A549 (cell line): ENCODE measurements at regions not wholly inside any gene's neighbourhood (a gene's known extent, or its start where the extent isn't known, plus 50 kb on each side); places are given as distances from the start of the nearest gene placed in this dataset.

ENCODE experiments used
- ATAC-seq, 2 experiments: fragments of 200-7000 bp in 1 of 2; fragments of >200 bp in 1 of 2; cut with Nextera tagmentation in 1 of 2; cut with Tn5 transposase in 1 of 2; 3 replicates each; pipeline versions ENCODE4 v1.8.0 to v1.9.1; 2018 to 2020; ENCODE audit warnings: mild to moderate bottlenecking in 1 of 2, moderate library complexity in 1 of 2
- CTCF ChIA-PET: fragments of 300-600 bp; sonication (Branson Sonifier 250); formaldehyde crosslinking; extraction: SDS; loops from one replicate; lab custom pipeline; 2021; ENCODE audit warnings: antibody characterized with exemption, inconsistent platforms; lab: Yijun Ruan, JAX
- POLR2A ChIA-PET: fragments of 350-600 bp; formaldehyde crosslinking; extraction: SDS; loops from one replicate; lab custom pipeline; 2021; ENCODE audit warnings: antibody characterized with exemption, inconsistent platforms; lab: Yijun Ruan, JAX
- DNase-seq, 2 experiments: peaks; one replicate each; pipeline versions ENCODE4 v3.0.0 to v3.0.0-alpha.2; 2011 to 2016; ENCODE audit warnings: low read depth in 1 of 2, low spot score in 1 of 2
- FAIRE-seq: peaks from 2 replicates; lab custom pipeline; 2011; peaks lifted over from hg19 to GRCh38; lab: Jason Lieb, UNC
- H3K27ac ChIP-seq, 2 experiments: fragments of >200 bp; sonication (Bioruptor Twin); formaldehyde crosslinking; 3 replicates each; pipeline ENCODE4 v1.5.1; 2016 to 2017
- H3K4me1 ChIP-seq: fragments of >200 bp; sonication (Bioruptor Twin); formaldehyde crosslinking; 3 replicates; pipeline ENCODE4 v1.6.1; 2016
- H3K4me2 ChIP-seq: fragments of >200 bp; sonication (Bioruptor Twin); formaldehyde crosslinking; 3 replicates; pipeline ENCODE4 v1.6.1; 2016
- H3K4me3 ChIP-seq: fragments of >200 bp; sonication (Bioruptor Twin); formaldehyde crosslinking; 3 replicates; pipeline ENCODE4 v1.5.1; 2016
- H3K9me3 ChIP-seq: fragments of >200 bp; sonication (Bioruptor Twin); formaldehyde crosslinking; 3 replicates; pipeline ENCODE4 v1.6.1; 2016
- CEBPB ChIP-seq, 2 experiments: fragments of >200 bp in 1 of 2; sonication (Bioruptor Twin) in 1 of 2; formaldehyde crosslinking in 1 of 2; IDR thresholded peaks; 2 replicates each; pipeline ENCODE4 v1.6.1; 2012 to 2016
- CHD2 ChIP-seq: fragments of 150-350 bp; IDR thresholded peaks from 2 replicates; pipeline ENCODE4 v1.6.1; 2014; ENCODE audit warnings: low read length; ENCODE audit not compliant: partially characterized antibody
- E2F6 ChIP-seq: IDR thresholded peaks from 2 replicates; pipeline ENCODE4 v1.6.1; 2012; ENCODE audit warnings: low read depth, borderline replicate concordance
- EHMT2 ChIP-seq: fragments of 200-600 bp; sonication (generic); IDR thresholded peaks from 2 replicates; pipeline ENCODE4 v1.6.1; 2016; ENCODE audit warnings: antibody characterized with exemption, low read depth, mild to moderate bottlenecking, moderate library complexity
- ELK1 ChIP-seq: fragments of 150-350 bp; IDR thresholded peaks from 2 replicates; pipeline ENCODE4 v1.6.1; 2014; ENCODE audit warnings: low read depth, mild to moderate bottlenecking, low read length
- ESRRA ChIP-seq: fragments of 150-350 bp; IDR thresholded peaks from 2 replicates; pipeline ENCODE4 v1.6.1; 2014; ENCODE audit warnings: mild to moderate bottlenecking, low read length, borderline replicate concordance
- FOSL2 ChIP-seq, 2 experiments: fragments of 450-650 bp in 1 of 2; fragments of >200 bp in 1 of 2; sonication (Bioruptor Twin) in 1 of 2; formaldehyde crosslinking; IDR thresholded peaks; 2 replicates each; pipeline versions ENCODE4 v1.5.0 to v1.6.1; 2016 to 2020; ENCODE audit warnings: mild to moderate bottlenecking in 1 of 2, moderate library complexity in 1 of 2
- GATA3 ChIP-seq: IDR thresholded peaks from 2 replicates; pipeline ENCODE4 v1.6.1; 2012; ENCODE audit warnings: borderline replicate concordance
- HDAC2 ChIP-seq: fragments of 200-600 bp; sonication (generic); IDR thresholded peaks from 2 replicates; pipeline ENCODE4 v1.6.1; 2016
- HES2 ChIP-seq: fragments of >200 bp; sonication (Bioruptor Twin); formaldehyde crosslinking; IDR thresholded peaks from 2 replicates; pipeline ENCODE4 v1.6.1; 2016
- HEYL ChIP-seq: fragments of 250-450 bp; sonication (Bioruptor Pico); IDR thresholded peaks from 2 replicates; pipeline ENCODE4 v1.8.0; 2021; ENCODE audit warnings: mild to moderate bottlenecking, moderate library complexity
- HMGXB4 ChIP-seq: fragments of 250-450 bp; sonication (Bioruptor Pico); IDR thresholded peaks from 2 replicates; pipeline ENCODE4 v1.5.0; 2021; ENCODE audit warnings: mild to moderate bottlenecking, moderate library complexity, borderline replicate concordance
- HOXA7 ChIP-seq: fragments of 250-450 bp; sonication (Bioruptor Pico); IDR thresholded peaks from 2 replicates; pipeline ENCODE4 v1.5.0; 2020; ENCODE audit warnings: mild to moderate bottlenecking, moderate library complexity
- HOXB13 ChIP-seq: fragments of 250-450 bp; sonication (Bioruptor Pico); IDR thresholded peaks from 2 replicates; pipeline ENCODE4 v1.5.0; 2020; ENCODE audit warnings: low read depth, mild to moderate bottlenecking, moderate library complexity
- PBX3 ChIP-seq: IDR thresholded peaks from 2 replicates; pipeline ENCODE4 v1.6.1; 2012
- POLR2A ChIP-seq: IDR thresholded peaks from 2 replicates; pipeline ENCODE4 v1.6.1; 2012; ENCODE audit warnings: mild to moderate bottlenecking, low read length
- RARB ChIP-seq: fragments of 250-450 bp; sonication (Bioruptor Pico); IDR thresholded peaks from 2 replicates; pipeline ENCODE4 v1.8.0; 2021; ENCODE audit warnings: mild to moderate bottlenecking, moderate library complexity
- SMC3 ChIP-seq: fragments of >200 bp; sonication (Bioruptor Twin); formaldehyde crosslinking; IDR thresholded peaks from 3 replicates; pipeline ENCODE4 v1.6.1; 2018; ENCODE audit warnings: inconsistent platforms
- ZSCAN20 ChIP-seq: fragments of 250-450 bp; sonication (Bioruptor Pico); IDR thresholded peaks from 2 replicates; pipeline ENCODE4 v1.8.0; 2022; ENCODE audit warnings: mild to moderate bottlenecking, moderate library complexity
- WGBS: methylation state at CpG from one replicate; pipeline ENCODE4 v1.1.6; 2017; ENCODE audit errors: missing lambda C conversion rate; 5-methylcytosine and 5-hydroxymethylcytosine counted together

- Histone ChIP-seq H3K4me3 (no peak overlapping the region), H3K4me1 (no peaks in the 10 kb centered on the region), H3K4me2 (no peak overlapping the region), H3K27ac (no peak overlapping the region), H3K9me3 (no peaks in the 10 kb centered on the region)
- ATAC-seq: no peak
- DNase-seq: no peak
- ChIA-PET CTCF (no interaction called here), POLR2A (no interaction called here)
- WGBS: 95% methylated on average over 1 of the region's 1 CpG
- no peak for FAIRE-seq
- TF ChIP-seq ZSCAN20 (CRISPR knock-in tag) (no peak), GATA3 (no peak), HDAC2 (no peak), CHD2 (no peak), E2F6 (no peak), FOSL2 (IDR thresholded peaks at IDR 0.05) (no peak), FOSL2 (CRISPR knock-in tag; IDR thresholded peaks at IDR 0.05) (no peak), POLR2A (no peak), HOXB13 (CRISPR knock-in tag) (no peak), HMGXB4 (CRISPR knock-in tag) (no peak), HES2 (no peak), ELK1 (no peak), PBX3 (no peak)
Observed at GRCh38 chr11:28871090-28871489, 762.9 kb downstream of the METTL15 start.

GRCh38 chr11:28863422-28863821 lies 755.2 kb downstream of the METTL15 start:
- Histone ChIP-seq H3K4me1 (peaks cover 37% of the 10 kb centered on the region), H3K27ac (peak overlapping the region; percentile 53 to 74; a peak in 4 of 6 replicates), H3K4me3 (no peak overlapping the region), H3K4me2 (no peak overlapping the region), H3K9me3 (peaks cover 10% of the 10 kb centered on the region; the same call in 1 of the 3 replicates)
- CTCF ChIA-PET: interaction anchor here (0.7 kb wide), 1 partner anchor 45 kb away, joined by 3 read pairs; no protein-coding TSS in a partner anchor
- DNase-seq (no peak), FAIRE-seq (no peak), ATAC-seq (no peak)
- 88% methylated on average over 2 of the region's 2 CpGs for WGBS
- TF ChIP-seq EHMT2 (no peak), RARB (CRISPR knock-in tag) (no peak), CEBPB (IDR thresholded peaks at IDR 0.05) (peak in 1 of 2 experiments; percentile 71; a peak in 3 of 4 replicates), CHD2 (no peak), ESRRA (no peak), FOSL2 (IDR thresholded peaks at IDR 0.05) (no peak), FOSL2 (CRISPR knock-in tag; IDR thresholded peaks at IDR 0.05) (no peak), SMC3 (no peak), HEYL (CRISPR knock-in tag) (no peak), HOXA7 (CRISPR knock-in tag) (no peak)
- POLR2A ChIA-PET: no interaction called here
